ENCODE measurements at regions not wholly inside any gene's neighbourhood (a gene's known extent, or its start where the extent isn't known, plus 50 kb on each side); places are given as distances from the start of the nearest gene placed in this dataset.

- TF ChIP-seq POLR2A (IDR thresholded peaks at IDR 0.05) (no peak), CTCF (IDR thresholded peaks at IDR 0.05) (no peak), EP300 (IDR thresholded peaks at IDR 0.05; ENCODE audit: low read depth) (no peak), POLR2AphosphoS5 (IDR thresholded peaks at IDR 0.05) (no peak)
Measured at GRCh38 chr2:238615187-238615586, 188.5 kb downstream of the ASB1 start.

Data from transverse colon (tissue), 4 donors.